Neuronal stem cell (in vitro differentiated cells): ENCODE measurements at regions not wholly inside any gene's neighbourhood (a gene's known extent, or its start where the extent isn't known, plus 50 kb on each side); places are given as distances from the start of the nearest gene placed in this dataset.
A peak's percentile ranks its signal among the peaks of the same experiment; 100 is the strongest.

Source experiments
- DNase-seq: peaks from one replicate; pipeline ENCODE4 v3.0.0-alpha.2; 2013; ENCODE audit warnings: low spot score
- H2AFZ ChIP-seq: one replicate; pipeline ENCODE4 v1.6.1; 2013; ENCODE audit warnings: mild to moderate bottlenecking, low read length, inconsistent platforms
- H2AK5ac ChIP-seq: 2 replicates; pipeline ENCODE4 v1.6.1; 2013; ENCODE audit warnings: low read depth, mild to moderate bottlenecking, inconsistent platforms, low read length, moderate library complexity, mixed read lengths
- H2BK120ac ChIP-seq: 2 replicates; pipeline ENCODE4 v1.6.1; 2013; ENCODE audit warnings: low read depth, mild to moderate bottlenecking, inconsistent platforms, low read length, moderate library complexity, mixed read lengths
- H2BK12ac ChIP-seq: one replicate; pipeline ENCODE4 v1.6.1; 2013; ENCODE audit warnings: low read length, inconsistent platforms
- H2BK15ac ChIP-seq: 2 replicates; pipeline ENCODE4 v1.6.1; 2013; ENCODE audit warnings: mild to moderate bottlenecking, low read length, inconsistent platforms, mixed read lengths
- H2BK5ac ChIP-seq: one replicate; pipeline ENCODE4 v1.6.1; 2013; ENCODE audit warnings: inconsistent platforms, mild to moderate bottlenecking, low read length, moderate library complexity
- H3K14ac ChIP-seq: one replicate; pipeline ENCODE4 v1.6.1; 2013; ENCODE audit warnings: low read length, inconsistent platforms
- H3K18ac ChIP-seq: 2 replicates; pipeline ENCODE4 v1.6.1; 2013; ENCODE audit warnings: low read length, inconsistent platforms
- H3K23ac ChIP-seq: 2 replicates; pipeline ENCODE4 v1.6.1; 2013; ENCODE audit warnings: low read depth, mild to moderate bottlenecking, mixed read lengths, low read length, inconsistent platforms; ENCODE audit not compliant: poor library complexity
- H3K27ac ChIP-seq: replicated peaks from 3 replicates; pipeline ENCODE4 v1.5.1; 2013; ENCODE audit warnings: low read length, inconsistent platforms
- H3K27me3 ChIP-seq, 3 experiments: 2 replicates each; pipeline ENCODE4 v1.6.1; 2013; ENCODE audit warnings: low read length in 3 of 3, mild to moderate bottlenecking in 2 of 3, inconsistent platforms in 1 of 3, low read depth in 1 of 3, mixed read lengths in 1 of 3, moderate library complexity in 1 of 3; ENCODE audit not compliant: control insufficient read depth in 3 of 3, insufficient read depth in 3 of 3
- H3K36me3 ChIP-seq, 2 donors: replicated peaks in 1 of 2; 2 replicates each; pipeline ENCODE4 v1.6.1; 2013; ENCODE audit warnings: low read length in 2 of 2; ENCODE audit not compliant: control insufficient read depth in 2 of 2, insufficient read depth in 2 of 2
- H3K4ac ChIP-seq: 2 replicates; pipeline ENCODE4 v1.6.1; 2013; ENCODE audit warnings: inconsistent platforms, mild to moderate bottlenecking, low read length, moderate library complexity
- H3K4me1 ChIP-seq, 2 donors: 1 replicate in 1 of 2; 2 replicates in 1 of 2; pipeline ENCODE4 v1.6.1; 2013; ENCODE audit warnings: low read length in 2 of 2, low read depth in 1 of 2; ENCODE audit not compliant: control insufficient read depth in 2 of 2, insufficient read depth in 1 of 2
- H3K4me2 ChIP-seq: one replicate; pipeline ENCODE4 v1.6.1; 2013; ENCODE audit warnings: mild to moderate bottlenecking, low read length, inconsistent platforms; ENCODE audit not compliant: insufficient read depth, poor library complexity, severe bottlenecking
- H3K4me3 ChIP-seq, 2 donors: 2 replicates each; pipeline ENCODE4 v1.5.1; 2013; ENCODE audit warnings: low read length in 2 of 2, mild to moderate bottlenecking in 2 of 2, inconsistent platforms in 1 of 2, moderate library complexity in 1 of 2
- H3K79me1 ChIP-seq: one replicate; pipeline ENCODE4 v1.6.1; 2013; ENCODE audit warnings: low read depth, mild to moderate bottlenecking, inconsistent platforms, low read length, moderate library complexity
- H3K9ac ChIP-seq: one replicate; pipeline ENCODE4 v1.6.1; 2013; ENCODE audit warnings: mild to moderate bottlenecking, low read depth, low read length, inconsistent platforms; ENCODE audit not compliant: poor library complexity
- H3K9me3 ChIP-seq, 2 donors: replicated peaks in 1 of 2; 2 replicates each; pipeline versions ENCODE3 to v1.6.1; 2013; ENCODE audit warnings: low read length in 2 of 2, mild to moderate bottlenecking in 2 of 2, inconsistent platforms in 1 of 2, low read depth in 1 of 2, mixed read lengths in 1 of 2, moderate library complexity in 1 of 2; ENCODE audit not compliant: control insufficient read depth in 2 of 2, insufficient read depth in 1 of 2
- H4K8ac ChIP-seq: one replicate; pipeline ENCODE4 v1.6.1; 2013; ENCODE audit warnings: low read depth, mild to moderate bottlenecking, inconsistent platforms, low read length, moderate library complexity
- H4K91ac ChIP-seq: one replicate; pipeline ENCODE4 v1.6.1; 2013; ENCODE audit warnings: low read length, low read depth, mild to moderate bottlenecking, inconsistent platforms; ENCODE audit not compliant: poor library complexity
- WGBS, 2 donors: extraction: QIAGEN DNeasy Blood & Tissue Kit; methylation state at CpG; one replicate each; pipeline ENCODE4 v1.1.7; 2013; ENCODE audit warnings: missing lambda C conversion rate in 2 of 2, mixed read lengths in 1 of 2; ENCODE audit not compliant: insufficient read length in 2 of 2, insufficient replicate concordance in 1 of 2; ENCODE audit errors: extremely low coverage in 2 of 2; 5-methylcytosine and 5-hydroxymethylcytosine counted together

DNA sequence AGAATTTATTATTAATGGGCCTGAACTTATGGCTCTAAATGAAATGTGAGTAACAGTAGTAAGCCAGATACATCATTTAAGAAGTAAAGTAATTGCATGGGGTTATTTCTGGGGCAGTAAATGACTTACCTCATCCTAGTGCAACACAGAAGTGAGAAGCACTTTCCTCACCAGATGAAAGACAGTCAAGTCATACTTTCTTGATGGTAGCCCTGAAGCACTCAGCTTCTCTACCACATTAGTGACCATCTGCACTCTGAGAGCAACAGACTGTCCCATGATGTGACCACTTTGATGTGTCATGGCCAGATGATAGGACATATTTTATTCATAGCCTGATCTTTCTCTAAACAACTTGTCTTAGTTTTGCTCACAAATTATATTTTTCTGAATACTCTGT, 369.5 kb upstream of the PHF14 start:
- Histone ChIP-seq H3K4me3 (no peak overlapping the region), H2BK5ac (no peak overlapping the region), H3K4me2 (no peak overlapping the region), H3K9ac (no peak overlapping the region), H3K9me3 (no peaks in the 10 kb centered on the region), H4K8ac (no peak overlapping the region), H2AK5ac (no peak overlapping the region), H3K18ac (no peak overlapping the region), H2AFZ (no peak overlapping the region), H3K23ac (no peak overlapping the region), H3K79me1 (no peaks in the 10 kb centered on the region), H2BK15ac (no peak overlapping the region), H2BK12ac (no peak overlapping the region), H3K4ac (no peak overlapping the region), H2BK120ac (no peak overlapping the region), H3K4me1 (no peaks in the 10 kb centered on the region), H3K27ac (no peak overlapping the region), H3K27me3 (no peaks in the 10 kb centered on the region), H4K91ac (no peak overlapping the region), H3K14ac (no peak overlapping the region), H3K36me3 (no peaks in the 10 kb centered on the region)
- DNase-seq = no peak

DNA sequence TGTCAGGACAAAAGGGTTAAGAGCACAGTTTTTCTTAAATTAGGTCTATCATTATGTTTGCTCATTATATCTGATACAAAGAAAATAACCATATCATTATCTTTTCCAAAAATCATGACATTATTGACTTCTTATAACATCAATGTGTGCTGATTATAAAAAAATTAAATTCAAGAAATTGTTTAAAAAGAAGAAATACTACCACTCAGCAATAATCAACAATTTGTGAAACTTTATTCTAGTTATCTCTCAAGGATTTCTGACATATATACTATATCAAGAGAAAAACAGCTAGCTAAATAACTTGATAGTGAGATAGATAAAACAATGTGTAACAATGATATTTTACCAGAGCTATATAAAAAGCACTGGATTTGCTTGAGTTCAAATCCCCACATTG, 360.7 kb upstream of the PHF14 start:
- H2BK15ac ChIP-seq = no peak overlapping the region
- H2AK5ac ChIP-seq = no peak overlapping the region
- no peak overlapping the region for H2BK120ac ChIP-seq
- H2BK12ac ChIP-seq = no peak overlapping the region
- peaks cover 0 to 2% of the 10 kb centered on the region in 2 donors for H3K9me3 ChIP-seq
- no peak overlapping the region for H3K27ac ChIP-seq
- H3K79me1 ChIP-seq = no peaks in the 10 kb centered on the region
- no peak overlapping the region for H4K8ac ChIP-seq
- no peak overlapping the region for H3K9ac ChIP-seq
- H3K36me3 ChIP-seq = no peaks in the 10 kb centered on the region
- no peak overlapping the region for H3K4ac ChIP-seq
- DNase-seq = no peak
- no peaks in the 10 kb centered on the region for H3K4me1 ChIP-seq
- H2BK5ac ChIP-seq = no peak overlapping the region
- H4K91ac ChIP-seq = no peak overlapping the region
- H3K27me3 ChIP-seq = no peaks in the 10 kb centered on the region
- no peak overlapping the region for H3K23ac ChIP-seq
- no peak overlapping the region for H2AFZ ChIP-seq
- no peak overlapping the region for H3K4me2 ChIP-seq
- H3K4me3 ChIP-seq = no peak overlapping the region
- H3K14ac ChIP-seq = no peak overlapping the region
- H3K18ac ChIP-seq = no peak overlapping the region

DNA sequence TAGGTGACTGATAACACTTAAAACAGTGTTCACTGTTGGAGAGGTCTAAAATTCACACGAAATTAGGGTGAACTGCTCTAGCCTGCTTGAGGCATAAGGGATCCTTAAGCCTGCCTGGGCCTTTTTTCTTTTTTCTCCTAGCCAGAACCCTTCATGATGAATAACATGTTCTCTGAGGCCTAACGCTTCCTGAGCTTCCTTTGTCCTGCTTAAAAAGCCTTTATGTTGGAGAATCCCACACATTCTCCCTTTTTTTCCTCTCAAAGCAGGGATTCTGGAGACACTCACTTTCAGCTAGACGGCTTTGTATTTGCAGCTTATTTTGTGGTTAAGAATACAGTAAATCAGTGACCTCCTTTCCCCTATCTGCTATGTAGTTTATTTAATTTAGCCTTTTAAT, 354.7 kb upstream of the PHF14 start:
- Histone ChIP-seq H2AFZ (peak overlapping the region; percentile 65), H3K36me3 (no peaks in the 10 kb centered on the region), H2BK120ac (no peak overlapping the region), H2BK15ac (no peak overlapping the region), H4K8ac (no peak overlapping the region), H2AK5ac (no peak overlapping the region), H3K4me2 (no peak overlapping the region), H4K91ac (no peak overlapping the region), H3K27ac (peak overlapping the region; percentile 83), H3K4me1 (peaks cover 3 to 4% of the 10 kb centered on the region in 2 donors), H3K14ac (no peak overlapping the region), H3K9me3 (peaks cover 0 to 2% of the 10 kb centered on the region in 2 donors), H3K18ac (no peak overlapping the region), H3K79me1 (no peaks in the 10 kb centered on the region), H3K27me3 (no peaks in the 10 kb centered on the region), H3K4me3 (no peak overlapping the region), H3K9ac (no peak overlapping the region), H2BK5ac (no peak overlapping the region), H2BK12ac (no peak overlapping the region), H3K23ac (no peak overlapping the region), H3K4ac (no peak overlapping the region)
- no CpG with 5 or more reads among the region's 3 CpGs for WGBS, 2 donors
- DNase-seq = peak; percentile 48

DNA sequence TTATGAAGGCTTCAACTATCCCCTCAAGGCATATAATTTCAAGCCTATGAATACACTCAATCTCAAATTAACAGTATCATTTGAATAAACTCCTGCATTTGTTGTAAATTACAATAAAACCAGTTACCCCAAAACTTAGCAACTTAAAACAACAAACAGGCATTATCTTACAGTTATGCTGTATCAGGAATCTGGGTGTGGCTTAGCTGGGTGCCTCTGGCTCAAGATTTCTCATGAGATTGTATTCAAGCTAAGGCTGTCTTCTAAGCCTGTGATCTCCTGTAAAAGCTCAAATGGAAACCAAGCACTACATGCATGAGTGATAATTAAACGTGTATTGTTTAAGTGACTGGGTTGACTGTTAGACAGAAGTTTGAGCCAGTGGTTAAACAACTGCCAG, 341.0 kb upstream of the PHF14 start:
- Histone ChIP-seq H2AFZ (no peak overlapping the region), H2BK5ac (no peak overlapping the region), H4K91ac (no peak overlapping the region)

More for the DNA sequence above, 341.0 kb upstream of the PHF14 start:
- whole genome bisulfite sequencing, 2 donors = no CpG with 5 or more reads among the region's 1 CpG
- Histone ChIP-seq H3K79me1 (no peaks in the 10 kb centered on the region), H3K4me1 (no peaks in the 10 kb centered on the region), H3K4ac (no peak overlapping the region), H3K36me3 (no peaks in the 10 kb centered on the region), H3K4me2 (no peak overlapping the region), H3K14ac (no peak overlapping the region), H3K9me3 (no peaks in the 10 kb centered on the region), H2BK12ac (no peak overlapping the region), H3K23ac (no peak overlapping the region), H2BK120ac (no peak overlapping the region), H2BK15ac (no peak overlapping the region), H3K18ac (no peak overlapping the region), H3K27ac (no peak overlapping the region), H4K8ac (no peak overlapping the region), H3K27me3 (no peaks in the 10 kb centered on the region), H2AK5ac (no peak overlapping the region), H3K9ac (no peak overlapping the region), H3K4me3 (no peak overlapping the region)
- DNase-seq = no peak
